NCI-H748 (cell line): ENCODE measurements at regions not wholly inside any gene's neighbourhood (a gene's known extent, or its start where the extent isn't known, plus 50 kb on each side); places are given as distances from the start of the nearest gene placed in this dataset.

Experiments
- DNase-seq: peaks from one replicate; lab custom pipeline; 2025; ENCODE audit not compliant: unreplicated experiment; lab: John Stamatoyannopoulos, UW

- DNase-seq: no peak
Observed at GRCh38 chr6:11926594-11927407, 85.3 kb upstream of the HIVEP1 start.

DNA sequence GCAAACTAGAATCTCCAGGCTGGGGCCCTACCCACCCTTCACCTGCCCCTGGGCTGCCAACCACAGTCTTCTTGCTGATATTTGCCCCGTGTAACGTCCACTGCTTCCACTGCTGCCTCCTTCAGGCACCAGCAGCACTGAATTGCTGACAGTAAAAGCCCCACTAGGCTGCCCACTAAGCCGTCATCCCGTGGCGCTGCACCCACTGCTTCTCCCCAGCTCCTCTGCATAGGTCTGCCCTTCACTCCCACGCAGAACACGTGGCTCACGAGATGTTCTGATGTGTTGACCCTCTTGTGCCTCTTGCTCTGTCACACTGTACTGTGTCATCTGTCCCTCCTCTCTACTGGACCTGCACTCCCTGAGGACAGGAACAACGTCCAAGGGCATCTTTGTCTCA is 86.3 kb upstream of the HIVEP1 start:
- no peak for DNase-seq

- no peak for DNase-seq
Observed at GRCh38 chr6:11923621-11924020, 88.5 kb upstream of the HIVEP1 start.

- DNase-seq: no peak
Observed at GRCh38 chr6:11922901-11923300, 89.2 kb upstream of the HIVEP1 start.

GRCh38 chr6:11921751-11922150 is 90.4 kb upstream of the HIVEP1 start:
- no peak for DNase-seq

DNA sequence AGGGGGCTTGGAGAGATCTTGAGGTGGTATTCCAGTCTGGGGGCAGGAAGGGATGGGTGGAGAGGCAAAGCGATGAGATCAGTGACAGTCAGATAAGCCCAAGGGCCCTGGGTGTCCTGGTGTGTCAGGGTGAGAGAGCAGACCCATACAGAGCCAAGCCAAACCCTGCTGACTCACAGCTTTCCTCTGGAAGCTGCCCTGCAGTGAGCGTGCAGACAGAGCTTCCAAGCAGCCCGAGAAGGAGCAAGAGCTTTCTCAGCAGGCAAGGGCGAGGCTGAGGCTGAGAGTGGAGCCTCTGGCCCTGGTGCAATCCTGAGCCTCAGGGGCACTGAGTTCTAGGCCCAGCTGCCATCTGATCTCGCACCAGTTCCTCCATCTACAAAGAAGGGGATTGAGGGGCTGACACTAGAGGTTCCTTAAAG is 91.1 kb upstream of the HIVEP1 start:
- DNase-seq: no peak

DNA sequence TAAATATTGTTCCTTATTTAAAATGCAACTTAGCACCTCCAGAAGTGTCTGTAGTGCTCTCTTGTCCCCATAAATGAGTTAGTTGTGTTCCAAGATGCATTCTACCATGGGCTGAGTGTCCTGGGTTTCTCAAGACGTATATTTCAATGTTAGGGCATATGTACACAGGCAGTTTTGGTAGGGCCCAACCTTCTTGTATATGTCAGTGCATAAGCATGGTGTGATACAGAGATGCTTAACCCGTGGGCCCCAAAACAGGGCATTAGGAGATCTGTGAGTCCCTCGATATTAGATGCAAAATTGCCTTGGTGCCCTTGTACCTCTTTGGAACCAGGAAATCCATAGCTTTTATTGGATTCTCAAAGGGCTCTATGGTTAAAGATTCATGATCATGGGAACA is 91.5 kb upstream of the HIVEP1 start:
- DNase-seq: no peak

- no peak for DNase-seq
Observed at GRCh38 chr6:11919771-11920440, 92.2 kb upstream of the HIVEP1 start.

DNA sequence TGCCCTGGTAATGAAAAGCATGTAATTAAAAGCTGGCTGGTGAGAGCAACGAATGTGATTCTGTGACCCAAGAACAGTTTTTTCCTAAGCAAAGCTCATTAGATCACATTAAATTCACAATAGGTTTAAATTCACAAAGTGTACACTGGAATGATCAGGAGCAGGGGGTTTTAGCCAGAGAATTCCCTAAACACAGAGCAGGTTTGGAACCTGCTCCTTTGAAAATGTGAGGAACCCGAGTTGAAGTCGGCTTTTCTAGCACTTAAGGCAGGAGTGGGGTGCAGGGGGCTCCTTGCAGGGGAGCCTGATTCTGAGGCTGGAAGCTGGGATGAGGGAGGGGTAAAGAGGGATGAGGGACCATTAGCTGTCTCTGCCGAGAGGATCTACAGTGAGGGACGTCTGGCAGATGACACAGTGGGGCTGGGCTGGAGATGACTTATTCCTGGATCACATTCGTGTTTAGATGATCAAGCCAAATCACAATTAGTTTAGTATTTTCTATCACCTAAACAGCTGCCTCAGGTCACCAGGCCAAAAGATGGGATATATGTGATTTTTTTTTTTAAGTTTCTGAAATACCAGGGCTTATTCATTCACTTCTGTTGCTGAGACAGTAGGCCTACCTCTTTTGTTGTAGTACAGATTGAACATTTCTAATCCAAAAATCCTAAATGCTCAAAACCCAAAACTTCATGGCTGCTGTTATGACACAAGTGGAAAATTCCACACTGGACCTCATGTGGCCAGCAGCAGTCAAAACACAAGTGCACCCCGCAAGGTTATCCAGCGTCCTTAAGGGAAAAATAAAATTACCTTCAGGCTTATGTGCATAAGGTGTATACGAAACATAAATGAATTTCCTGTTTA is 93.1 kb upstream of the HIVEP1 start:
- peak; percentile 79 for DNase-seq

GRCh38 chr6:11917951-11918738 is 94.0 kb upstream of the HIVEP1 start:
- DNase-seq: no peak

DNA sequence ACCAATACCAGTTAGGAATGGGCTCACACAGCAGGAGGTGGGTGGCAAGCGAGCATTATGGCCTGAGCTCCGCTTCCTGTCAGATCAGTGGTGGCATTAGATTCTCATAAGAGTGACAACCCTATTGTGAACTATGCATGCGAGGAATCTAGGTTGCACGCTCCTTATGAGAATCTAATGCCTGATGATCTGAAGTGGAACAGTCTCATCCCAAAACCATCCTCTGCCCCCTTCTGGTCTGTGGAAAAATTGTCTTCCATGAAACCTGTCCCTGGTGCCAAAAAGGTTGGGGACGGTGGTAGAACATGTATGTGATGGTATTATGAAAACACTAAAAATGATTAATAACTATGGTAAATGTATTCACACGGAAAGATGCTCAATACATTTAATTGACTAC is 99.7 kb upstream of the HIVEP1 start:
- no peak for DNase-seq

- no peak for DNase-seq
Observed at GRCh38 chr6:11911538-11911937, 100.6 kb upstream of the HIVEP1 start.

DNA sequence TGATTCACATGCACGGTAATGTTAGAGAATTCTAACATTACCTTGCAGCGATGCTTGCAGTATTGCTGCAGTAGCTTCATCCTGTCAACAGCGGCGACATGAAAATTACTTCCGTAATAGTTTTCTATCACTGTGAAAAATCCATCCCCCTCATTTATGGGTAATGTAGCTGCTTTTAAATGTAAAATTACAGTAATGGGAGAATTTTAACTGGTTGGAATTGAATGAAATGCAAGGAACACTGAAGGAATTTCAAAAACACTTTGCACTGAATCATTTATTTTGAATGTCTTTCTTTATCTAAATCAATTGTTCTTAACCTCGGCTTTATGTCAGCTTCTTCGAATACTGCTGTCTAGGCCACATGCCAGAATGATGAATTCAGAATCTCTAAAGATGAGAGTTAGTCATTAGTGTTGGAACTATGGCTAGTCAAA is 102.4 kb upstream of the HIVEP1 start:
- no peak for DNase-seq

GRCh38 chr6:11908436-11909105 is 103.5 kb upstream of the HIVEP1 start:
- DNase-seq: no peak

DNA sequence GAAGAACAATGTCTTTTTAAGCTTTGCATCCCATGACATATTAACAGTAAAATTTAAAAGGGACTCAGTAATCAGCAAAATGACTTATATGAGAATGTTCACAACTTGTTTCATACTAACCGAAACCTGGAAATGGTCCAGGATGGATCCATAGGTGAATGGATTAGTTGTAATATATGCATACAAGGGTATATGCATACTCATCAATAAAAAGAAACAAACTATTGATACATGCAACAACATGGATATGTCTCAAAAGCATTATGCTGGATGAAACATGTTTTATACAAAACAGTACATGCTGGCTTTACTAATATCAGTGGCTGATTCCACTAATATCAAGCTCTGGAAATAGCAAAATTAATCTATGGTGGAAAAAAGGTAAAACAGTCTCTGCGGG is 108.5 kb upstream of the HIVEP1 start:
- no peak for DNase-seq

GRCh38 chr6:11902527-11902926 is 109.6 kb upstream of the HIVEP1 start:
- no peak for DNase-seq

GRCh38 chr6:11900662-11901598 is 111.2 kb upstream of the HIVEP1 start:
- no peak for DNase-seq

DNA sequence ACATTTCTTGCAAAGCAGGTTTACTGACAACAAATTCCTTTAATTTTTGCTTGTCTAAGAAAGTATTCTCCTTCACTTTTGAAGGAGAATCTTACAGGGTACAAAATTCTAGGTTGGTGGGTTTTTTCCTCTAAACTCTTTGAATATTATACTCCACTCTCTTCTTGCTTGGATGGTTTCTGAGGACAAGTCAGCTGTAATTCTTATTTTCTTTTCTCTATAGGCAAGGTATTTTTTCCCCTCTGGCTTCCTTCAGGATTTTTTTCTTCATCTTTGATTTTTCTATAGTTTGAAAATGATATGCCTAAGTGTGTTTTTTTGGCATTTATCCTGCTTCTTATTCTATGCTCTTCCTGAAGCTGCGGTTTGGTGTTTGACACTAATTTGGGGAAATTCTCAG is 112.5 kb upstream of the HIVEP1 start:
- DNase-seq: no peak

- no peak for DNase-seq
Observed at GRCh38 chr6:11894212-11894611, 115.6 kb upstream of the ADTRP start.
